Gastroesophageal sphincter (tissue), 4 donors: ENCODE measurements at regions not wholly inside any gene's neighbourhood (a gene's known extent, or its start where the extent isn't known, plus 50 kb on each side); places are given as distances from the start of the nearest gene placed in this dataset.

Source experiments
- ATAC-seq: fragments of 150-250 bp; one replicate; pipeline ENCODE4 v1.9.1; 2016; ENCODE audit warnings: mild to moderate bottlenecking, moderate library complexity
- H3K27ac ChIP-seq, 4 donors: fragments of 200-600 bp; sonication (generic) in 3 of 4; 1 replicate in 3 of 4; 2 replicates in 1 of 4; pipeline ENCODE4 v1.5.1; 2016 to 2019
- H3K27me3 ChIP-seq: fragments of 200-600 bp; sonication (generic); one replicate; pipeline ENCODE4 v1.5.1; 2019
- H3K36me3 ChIP-seq, 2 donors: fragments of 200-600 bp; sonication (generic); one replicate each; pipeline ENCODE4 v1.5.1; 2019; ENCODE audit warnings: control low read depth in 1 of 2
- H3K4me1 ChIP-seq, 3 donors: fragments of 200-600 bp; sonication (generic); 1 replicate in 2 of 3; 2 replicates in 1 of 3; pipeline ENCODE4 v1.5.1; 2016 to 2019; ENCODE audit warnings: control low read depth in 2 of 3
- H3K4me3 ChIP-seq, 2 donors: fragments of 200-600 bp; sonication (generic); one replicate each; pipeline ENCODE4 v1.5.1; 2019; ENCODE audit warnings: mild to moderate bottlenecking in 1 of 2, moderate library complexity in 1 of 2
- H3K9me3 ChIP-seq, 3 donors: fragments of 200-600 bp; sonication (generic); one replicate each; pipeline ENCODE4 v1.5.1; 2017 to 2019; ENCODE audit warnings: control low read depth in 2 of 3
- CTCF ChIP-seq, 4 experiments: fragments of 200-600 bp in 2 of 4; fragments of 450-650 bp in 2 of 4; sonication (generic) in 1 of 4; IDR thresholded peaks; one replicate each; pipeline ENCODE4 v1.5.1; 2017 to 2019; ENCODE audit warnings: antibody characterized with exemption in 4 of 4, mild to moderate bottlenecking in 2 of 4, moderate library complexity in 2 of 4
- EP300 ChIP-seq: sonication (generic); formaldehyde crosslinking; IDR thresholded peaks from one replicate; pipeline ENCODE4 v1.6.1; 2017; ENCODE audit warnings: antibody characterized with exemption, mild to moderate bottlenecking
- POLR2A ChIP-seq, 2 donors: fragments of 450-650 bp; IDR thresholded peaks; one replicate each; pipeline ENCODE4 v1.6.1; 2017; ENCODE audit warnings: antibody characterized with exemption in 2 of 2, mild to moderate bottlenecking in 2 of 2, moderate library complexity in 1 of 2
- POLR2AphosphoS5 ChIP-seq: sonication (generic); formaldehyde crosslinking; IDR thresholded peaks from one replicate; pipeline ENCODE4 v1.6.1; 2017; ENCODE audit warnings: antibody characterized with exemption
- WGBS, 2 donors: methylation state at CpG; one replicate each; pipeline ENCODE4 v1.1.5; 2018; ENCODE audit warnings: low coverage in 1 of 2; 5-methylcytosine and 5-hydroxymethylcytosine counted together

GRCh38 chr4:24114444-24114843 lies 224.6 kb upstream of the PPARGC1A start:
- H3K4me1 ChIP-seq = no peaks in the 10 kb centered on the region
- no peaks in the 10 kb centered on the region for H3K9me3 ChIP-seq
- WGBS, 2 donors = 82 to 83% methylated on average over 4 of the region's 4 CpGs
- H3K27me3 ChIP-seq = no peaks in the 10 kb centered on the region
- H3K27ac ChIP-seq = no peak overlapping the region
- no peaks in the 10 kb centered on the region for H3K36me3 ChIP-seq
- no peak overlapping the region for H3K4me3 ChIP-seq
- ATAC-seq = no peak
- TF ChIP-seq EP300 (no peak), POLR2AphosphoS5 (no peak), POLR2A (IDR thresholded peaks at IDR 0.05) (no peak), CTCF (IDR thresholded peaks at IDR 0.05) (no peak)

GRCh38 chr4:24112466-24112865 lies 222.6 kb upstream of the PPARGC1A start:
- H3K4me3 ChIP-seq = no peak overlapping the region
- H3K4me1 ChIP-seq = no peaks in the 10 kb centered on the region
- no peak overlapping the region for H3K27ac ChIP-seq
- no peak for ATAC-seq
- TF ChIP-seq POLR2A (IDR thresholded peaks at IDR 0.05) = no peak
- TF ChIP-seq POLR2AphosphoS5 = no peak
- TF ChIP-seq EP300 = no peak
- WGBS, 2 donors = 93% methylated on average over 2 of the region's 2 CpGs
- no peaks in the 10 kb centered on the region for H3K9me3 ChIP-seq
- no peaks in the 10 kb centered on the region for H3K36me3 ChIP-seq
- no peaks in the 10 kb centered on the region for H3K27me3 ChIP-seq

- no peak for ATAC-seq
- TF ChIP-seq POLR2A (IDR thresholded peaks at IDR 0.05) (no peak), EP300 (no peak), CTCF (IDR thresholded peaks at IDR 0.05) (no peak), POLR2AphosphoS5 (no peak)
- 100% methylated on average over 1 of the region's 2 CpGs for WGBS, 2 donors
These were observed 218.7 kb upstream of the PPARGC1A start for GRCh38 chr4:24108567-24108966.

GRCh38 chr4:24105327-24106038 lies 215.6 kb upstream of the PPARGC1A start:
- ATAC-seq = peak; percentile 82
- H3K36me3 ChIP-seq = no peaks in the 10 kb centered on the region
- no peaks in the 10 kb centered on the region for H3K27me3 ChIP-seq
- WGBS, 2 donors = 34 to 37% methylated on average over 7 to 10 of the region's 10 CpGs
- TF ChIP-seq EP300 (no peak), POLR2AphosphoS5 (peak; percentile 63)
- H3K4me1 ChIP-seq = peaks cover 0 to 34% (median 6%) of the 10 kb centered on the region in 3 donors
- no peaks in the 10 kb centered on the region for H3K9me3 ChIP-seq
- peak overlapping the region in 3 of 4 donors; percentile 40 to 63 (median 47) for H3K27ac ChIP-seq
- H3K4me3 ChIP-seq = no peak overlapping the region

More at GRCh38 chr4:24108567-24108966, 218.7 kb upstream of the PPARGC1A start:
- no peaks in the 10 kb centered on the region for H3K9me3 ChIP-seq
- no peaks in the 10 kb centered on the region for H3K36me3 ChIP-seq
- no peak overlapping the region for H3K4me3 ChIP-seq
- no peak overlapping the region for H3K27ac ChIP-seq
- no peaks in the 10 kb centered on the region for H3K27me3 ChIP-seq
- H3K4me1 ChIP-seq = peaks cover 0 to 23% (median 6%) of the 10 kb centered on the region in 3 donors

- H3K9me3 ChIP-seq = no peaks in the 10 kb centered on the region
- no peak for ATAC-seq
- H3K27ac ChIP-seq = peak overlapping the region; percentile 45 to 63 (median 56)
- TF ChIP-seq EP300 (no peak), CTCF (IDR thresholded peaks at IDR 0.05) (no peak), POLR2AphosphoS5 (no peak), POLR2A (IDR thresholded peaks at IDR 0.05) (no peak)
- H3K36me3 ChIP-seq = no peaks in the 10 kb centered on the region
- H3K27me3 ChIP-seq = no peaks in the 10 kb centered on the region
- H3K4me3 ChIP-seq = no peak overlapping the region
- WGBS, 2 donors = 0 to 41% methylated on average over 2 to 6 of the region's 6 CpGs
- H3K4me1 ChIP-seq = peaks cover 0 to 34% (median 6%) of the 10 kb centered on the region in 3 donors
These were observed 214.3 kb upstream of the PPARGC1A start for GRCh38 chr4:24104158-24104565.
